IMR-90 (cell line): ENCODE measurements at regions not wholly inside any gene's neighbourhood (a gene's known extent, or its start where the extent isn't known, plus 50 kb on each side); places are given as distances from the start of the nearest gene placed in this dataset.

Experiments
- ATAC-seq: fragments of 200-7000 bp; cut with Tn5 transposase; 2 replicates; pipeline ENCODE4 v1.9.1; 2020; ENCODE audit warnings: low read depth, mild to moderate bottlenecking, moderate library complexity
- BruUV-seq: library from RNA; stranded (reverse); fragments of 400-500 nt; replicated peaks from 2 replicates; lab custom pipeline; 2021; lab: Mats Ljungman, UMichigan
- CTCF ChIA-PET: fragments of 300-600 bp; formaldehyde crosslinking; extraction: SDS; loops from one replicate; lab custom pipeline; 2021; ENCODE audit warnings: antibody characterized with exemption; lab: Yijun Ruan, JAX
- POLR2A ChIA-PET: fragments of 300-600 bp; sonication (Branson Sonifier 250); formaldehyde crosslinking; loops from one replicate; lab custom pipeline; 2022; ENCODE audit warnings: antibody characterized with exemption; ENCODE audit not compliant: unreplicated experiment; lab: Charles Lee
- DNase-seq: peaks from one replicate; pipeline ENCODE4 v3.0.0; 2013
- H2AFZ ChIP-seq: replicated peaks from 2 replicates; pipeline ENCODE3; 2013; ENCODE audit warnings: low read length, mild to moderate bottlenecking; ENCODE audit not compliant: poor library complexity
- H2AK5ac ChIP-seq: 2 replicates; pipeline ENCODE4 v1.6.1; 2013; ENCODE audit warnings: low read depth, low read length, inconsistent platforms
- H2AK9ac ChIP-seq: replicated peaks from 2 replicates; pipeline ENCODE3; 2013; ENCODE audit warnings: mild to moderate bottlenecking, low read depth, low read length, moderate library complexity; ENCODE audit not compliant: poor library complexity
- H2BK120ac ChIP-seq: 2 replicates; pipeline ENCODE4 v1.6.1; 2013; ENCODE audit warnings: low read depth, low read length, inconsistent platforms
- H2BK15ac ChIP-seq: 3 replicates; pipeline ENCODE4 v1.6.1; 2013; ENCODE audit warnings: low read depth, low read length, inconsistent platforms
- H2BK20ac ChIP-seq: 2 replicates; pipeline ENCODE4 v1.6.1; 2013; ENCODE audit warnings: low read depth, mild to moderate bottlenecking, inconsistent platforms, low read length, moderate library complexity
- H2BK5ac ChIP-seq: 2 replicates; pipeline ENCODE4 v1.6.1; 2013; ENCODE audit warnings: mild to moderate bottlenecking, low read depth, low read length, inconsistent platforms; ENCODE audit not compliant: poor library complexity, severe bottlenecking
- H3K14ac ChIP-seq: replicated peaks from 2 replicates; pipeline ENCODE4 v1.6.1; 2013; ENCODE audit warnings: low read depth, low read length, inconsistent platforms
- H3K18ac ChIP-seq: 2 replicates; pipeline ENCODE4 v1.6.1; 2013; ENCODE audit warnings: low read depth, low read length, control low read depth
- H3K23ac ChIP-seq: 2 replicates; pipeline ENCODE4 v1.6.1; 2013; ENCODE audit warnings: low read depth, low read length, inconsistent platforms
- H3K27ac ChIP-seq: 2 replicates; pipeline ENCODE4 v1.5.1; 2013; ENCODE audit warnings: mild to moderate bottlenecking, control low read depth, low read length; ENCODE audit not compliant: insufficient read depth
- H3K27me3 ChIP-seq: 2 replicates; pipeline ENCODE4 v1.6.1; 2013; ENCODE audit warnings: low read length; ENCODE audit not compliant: control insufficient read depth, insufficient read depth
- H3K36me3 ChIP-seq: 2 replicates; pipeline ENCODE4 v1.6.1; 2013; ENCODE audit warnings: low read length, mixed read lengths; ENCODE audit not compliant: control insufficient read depth, insufficient read depth
- H3K4ac ChIP-seq: 2 replicates; pipeline ENCODE4 v1.6.1; 2013; ENCODE audit warnings: low read depth, low read length, inconsistent platforms
- H3K4me1 ChIP-seq: 2 replicates; pipeline ENCODE4 v1.6.1; 2013; ENCODE audit warnings: low read length, mixed read lengths; ENCODE audit not compliant: control insufficient read depth, insufficient read depth
- H3K4me2 ChIP-seq: 2 replicates; pipeline ENCODE4 v1.6.1; 2013; ENCODE audit warnings: low read depth, mild to moderate bottlenecking, control low read depth, low read length, moderate library complexity
- H3K4me3 ChIP-seq: 2 replicates; pipeline ENCODE4 v1.5.1; 2013; ENCODE audit warnings: low read depth, mild to moderate bottlenecking, control low read depth, low read length, moderate library complexity; ENCODE audit not compliant: insufficient read depth
- H3K56ac ChIP-seq: 2 replicates; pipeline ENCODE4 v1.6.1; 2013; ENCODE audit warnings: low read length, inconsistent platforms; ENCODE audit not compliant: insufficient read depth; ENCODE audit errors: extremely low read depth
- H3K79me1 ChIP-seq, 2 experiments: 2 replicates each; pipeline ENCODE4 v1.6.1; 2013; ENCODE audit warnings: low read length in 2 of 2, inconsistent platforms in 1 of 2, low read depth in 1 of 2
- H3K9ac ChIP-seq: 2 replicates; pipeline ENCODE4 v1.6.1; 2013; ENCODE audit warnings: low read depth, low read length, control low read depth
- H3K9me1 ChIP-seq: 2 replicates; pipeline ENCODE4 v1.6.1; 2013; ENCODE audit warnings: low read length, inconsistent platforms; ENCODE audit not compliant: insufficient read depth
- H3K9me3 ChIP-seq: 2 replicates; pipeline ENCODE4 v1.6.1; 2013; ENCODE audit warnings: low read length; ENCODE audit not compliant: control insufficient read depth, insufficient read depth
- H4K20me1 ChIP-seq: 2 replicates; pipeline ENCODE4 v1.6.1; 2013; ENCODE audit warnings: low read length, inconsistent platforms; ENCODE audit not compliant: insufficient read depth
- H4K5ac ChIP-seq: 2 replicates; pipeline ENCODE4 v1.6.1; 2013; ENCODE audit warnings: mild to moderate bottlenecking, low read depth, low read length, control low read depth
- H4K8ac ChIP-seq, 2 experiments: 2 replicates each; pipeline ENCODE4 v1.6.1; 2013; ENCODE audit warnings: low read depth in 2 of 2, low read length in 2 of 2, control low read depth in 1 of 2, inconsistent platforms in 1 of 2
- H4K91ac ChIP-seq: 2 replicates; pipeline ENCODE4 v1.6.1; 2013; ENCODE audit warnings: low read depth, low read length, inconsistent platforms; ENCODE audit not compliant: insufficient read depth
- BHLHE40 ChIP-seq: fragments of 150-350 bp; IDR thresholded peaks from 2 replicates; pipeline ENCODE4 v1.6.1; 2016; ENCODE audit warnings: mild to moderate bottlenecking, low read depth, low read length
- CEBPB ChIP-seq: IDR thresholded peaks from 2 replicates; pipeline ENCODE4 v1.6.1; 2012; ENCODE audit warnings: low read depth, low read length, improper control_type of control experiment
- CHD1 ChIP-seq: IDR thresholded peaks from 2 replicates; pipeline ENCODE4 v1.6.1; 2012; ENCODE audit warnings: low read depth, low read length, improper control_type of control experiment
- FOS ChIP-seq: fragments of 150-350 bp; IDR thresholded peaks from 2 replicates; pipeline ENCODE4 v1.6.1; 2016; ENCODE audit warnings: low read depth, low read length
- MAFK ChIP-seq: IDR thresholded peaks from 2 replicates; pipeline ENCODE4 v1.6.1; 2012; ENCODE audit warnings: low read depth, low read length, improper control_type of control experiment
- MAZ ChIP-seq: IDR thresholded peaks from 2 replicates; pipeline ENCODE4 v1.6.1; 2012; ENCODE audit warnings: low read depth, mild to moderate bottlenecking, low read length, improper control_type of control experiment, moderate library complexity, borderline replicate concordance
- MXI1 ChIP-seq: IDR thresholded peaks from 2 replicates; pipeline ENCODE4 v1.6.1; 2012; ENCODE audit warnings: low read depth, mild to moderate bottlenecking, low read length, moderate library complexity, borderline replicate concordance
- NFE2L2 ChIP-seq: fragments of 150-350 bp; IDR thresholded peaks from 2 replicates; pipeline ENCODE4 v1.6.1; 2016; ENCODE audit warnings: low read depth, mild to moderate bottlenecking, low read length
- POLR2A ChIP-seq: IDR thresholded peaks from 2 replicates; pipeline ENCODE4 v1.6.1; 2012; ENCODE audit warnings: mild to moderate bottlenecking, low read depth, low read length
- RAD21 ChIP-seq: IDR thresholded peaks from 2 replicates; pipeline ENCODE4 v1.6.1; 2012; ENCODE audit warnings: low read length, improper control_type of control experiment
- RCOR1 ChIP-seq: IDR thresholded peaks from 2 replicates; pipeline ENCODE4 v1.6.1; 2012; ENCODE audit warnings: mild to moderate bottlenecking, low read length, improper control_type of control experiment; ENCODE audit not compliant: insufficient replicate concordance
- RFX5 ChIP-seq: IDR thresholded peaks from 2 replicates; pipeline ENCODE4 v1.8.0; 2012; ENCODE audit warnings: low read depth, mild to moderate bottlenecking, low read length, moderate library complexity
- SMC3 ChIP-seq: fragments of 150-350 bp; IDR thresholded peaks from 2 replicates; pipeline ENCODE4 v1.6.1; 2016; ENCODE audit warnings: low read depth, mild to moderate bottlenecking, antibody characterized with exemption, low read length, moderate library complexity
- WGBS, 2 experiments: methylation state at CpG; one replicate each; pipeline versions ENCODE4 v1.1.5 to v1.1.7; 2013; ENCODE audit warnings: missing lambda C conversion rate in 2 of 2; ENCODE audit not compliant: insufficient read length in 1 of 2; ENCODE audit errors: extremely low coverage in 2 of 2; 5-methylcytosine and 5-hydroxymethylcytosine counted together
- dilution Hi-C: fragments of 300-500 bp; cut with HindIII; formaldehyde crosslinking; loops from one replicate; pipeline ENCODE4 v1.14.3; 2018; ENCODE audit warnings: low sequenced_read_pairs; ENCODE audit not compliant: unreplicated experiment
- in situ Hi-C: fragments of 300-500 bp; cut with MboI; formaldehyde crosslinking; loops from 3 replicates; pipeline ENCODE4 v1.14.3; 2019; ENCODE audit warnings: low sequenced_read_pairs, inconsistent platforms, mixed read lengths
- intact Hi-C: fragments of 100-400 bp; cut with micrococcal nuclease; formaldehyde crosslinking; loops from 2 replicates; pipeline ENCODE4 v1.10.0; 2022
- TF ChIP-seq, protein P1 (sequence below): fragments of 150-350 bp; IDR thresholded peaks from 2 replicates; pipeline ENCODE4 v1.6.1; 2016; ENCODE audit warnings: low read depth, mild to moderate bottlenecking, low read length, moderate library complexity, borderline replicate concordance
- TF ChIP-seq, protein P2 (sequence below): fragments of 150-350 bp; IDR thresholded peaks from 2 replicates; pipeline ENCODE4 v1.6.1; 2017; ENCODE audit warnings: mild to moderate bottlenecking, antibody characterized with exemption, low read length, low read depth
- TF ChIP-seq, protein P3 (sequence below): conservative IDR thresholded peaks from 2 replicates; pipeline ENCODE4 v1.5.1; 2012; ENCODE audit warnings: mild to moderate bottlenecking, low read depth, low read length, improper control_type of control experiment

DNA sequence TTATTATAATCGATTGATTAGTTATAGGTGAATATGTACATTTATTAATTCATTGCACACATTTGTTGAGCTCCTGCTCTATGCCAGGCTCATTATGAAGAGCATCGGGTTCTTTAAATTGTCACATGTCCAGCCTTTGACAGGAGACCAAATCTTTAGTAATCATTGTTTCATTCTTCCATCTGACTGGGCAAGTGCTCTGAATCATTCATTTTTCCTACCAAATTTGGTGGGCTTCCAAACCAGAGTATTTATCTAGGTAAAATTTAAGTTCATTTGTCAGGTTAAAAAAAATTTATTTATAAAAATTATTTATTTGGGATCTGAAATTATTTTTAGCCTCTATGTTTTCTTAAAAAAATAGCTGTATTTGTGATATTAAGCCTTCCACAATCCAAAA lies 404.9 kb upstream of the MMS22L start:
- Histone ChIP-seq H3K56ac (no peak overlapping the region), H4K91ac (no peak overlapping the region), H3K4me3 (no peak overlapping the region), H2BK5ac (no peak overlapping the region), H3K36me3 (no peaks in the 10 kb centered on the region), H3K14ac (no peak overlapping the region), H2AFZ (no peak overlapping the region), H4K8ac (no peak overlapping the region), H3K23ac (no peak overlapping the region), H2BK120ac (no peak overlapping the region), H3K4ac (no peak overlapping the region), H3K4me1 (no peaks in the 10 kb centered on the region), H2AK5ac (no peak overlapping the region), H4K20me1 (no peaks in the 10 kb centered on the region), H3K9me1 (no peaks in the 10 kb centered on the region), H2BK15ac (no peak overlapping the region), H3K9ac (no peak overlapping the region), H2AK9ac (no peak overlapping the region), H3K18ac (no peak overlapping the region), H4K5ac (no peak overlapping the region), H2BK20ac (no peak overlapping the region), H3K4me2 (no peak overlapping the region), H3K27me3 (no peaks in the 10 kb centered on the region), H3K9me3 (no peaks in the 10 kb centered on the region), H3K27ac (no peak overlapping the region), H3K79me1 (no peaks in the 10 kb centered on the region)
- WGBS, 2 experiments, result 60% methylated on average over 1 of the region's 2 CpGs; no CpG with 5 or more reads in 1 of the 2 experiments
- ATAC-seq (no peak), DNase-seq (no peak)
- no peak for TF ChIP-seq POLR2A
- no peak for TF ChIP-seq MAFK
- TF ChIP-seq, protein P1, sequence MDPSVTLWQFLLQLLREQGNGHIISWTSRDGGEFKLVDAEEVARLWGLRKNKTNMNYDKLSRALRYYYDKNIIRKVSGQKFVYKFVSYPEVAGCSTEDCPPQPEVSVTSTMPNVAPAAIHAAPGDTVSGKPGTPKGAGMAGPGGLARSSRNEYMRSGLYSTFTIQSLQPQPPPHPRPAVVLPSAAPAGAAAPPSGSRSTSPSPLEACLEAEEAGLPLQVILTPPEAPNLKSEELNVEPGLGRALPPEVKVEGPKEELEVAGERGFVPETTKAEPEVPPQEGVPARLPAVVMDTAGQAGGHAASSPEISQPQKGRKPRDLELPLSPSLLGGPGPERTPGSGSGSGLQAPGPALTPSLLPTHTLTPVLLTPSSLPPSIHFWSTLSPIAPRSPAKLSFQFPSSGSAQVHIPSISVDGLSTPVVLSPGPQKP, result no peak
- TF ChIP-seq CHD1, result no peak
- TF ChIP-seq FOS, result no peak
- no peak for TF ChIP-seq NFE2L2
- TF ChIP-seq CEBPB, result no peak
- TF ChIP-seq RCOR1, result no peak
- TF ChIP-seq, protein P2, sequence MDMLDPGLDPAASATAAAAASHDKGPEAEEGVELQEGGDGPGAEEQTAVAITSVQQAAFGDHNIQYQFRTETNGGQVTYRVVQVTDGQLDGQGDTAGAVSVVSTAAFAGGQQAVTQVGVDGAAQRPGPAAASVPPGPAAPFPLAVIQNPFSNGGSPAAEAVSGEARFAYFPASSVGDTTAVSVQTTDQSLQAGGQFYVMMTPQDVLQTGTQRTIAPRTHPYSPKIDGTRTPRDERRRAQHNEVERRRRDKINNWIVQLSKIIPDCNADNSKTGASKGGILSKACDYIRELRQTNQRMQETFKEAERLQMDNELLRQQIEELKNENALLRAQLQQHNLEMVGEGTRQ, result no peak
- TF ChIP-seq, protein P3, sequence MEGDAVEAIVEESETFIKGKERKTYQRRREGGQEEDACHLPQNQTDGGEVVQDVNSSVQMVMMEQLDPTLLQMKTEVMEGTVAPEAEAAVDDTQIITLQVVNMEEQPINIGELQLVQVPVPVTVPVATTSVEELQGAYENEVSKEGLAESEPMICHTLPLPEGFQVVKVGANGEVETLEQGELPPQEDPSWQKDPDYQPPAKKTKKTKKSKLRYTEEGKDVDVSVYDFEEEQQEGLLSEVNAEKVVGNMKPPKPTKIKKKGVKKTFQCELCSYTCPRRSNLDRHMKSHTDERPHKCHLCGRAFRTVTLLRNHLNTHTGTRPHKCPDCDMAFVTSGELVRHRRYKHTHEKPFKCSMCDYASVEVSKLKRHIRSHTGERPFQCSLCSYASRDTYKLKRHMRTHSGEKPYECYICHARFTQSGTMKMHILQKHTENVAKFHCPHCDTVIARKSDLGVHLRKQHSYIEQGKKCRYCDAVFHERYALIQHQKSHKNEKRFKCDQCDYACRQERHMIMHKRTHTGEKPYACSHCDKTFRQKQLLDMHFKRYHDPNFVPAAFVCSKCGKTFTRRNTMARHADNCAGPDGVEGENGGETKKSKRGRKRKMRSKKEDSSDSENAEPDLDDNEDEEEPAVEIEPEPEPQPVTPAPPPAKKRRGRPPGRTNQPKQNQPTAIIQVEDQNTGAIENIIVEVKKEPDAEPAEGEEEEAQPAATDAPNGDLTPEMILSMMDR, result no peak
- no peak for TF ChIP-seq BHLHE40
- TF ChIP-seq RAD21, result no peak
- no peak for TF ChIP-seq SMC3
- no peak for TF ChIP-seq RFX5
- no peak for TF ChIP-seq MXI1
- no peak for TF ChIP-seq MAZ
- dilution Hi-C loops (no loop called here), intact Hi-C loops (no loop called here), in situ Hi-C loops (no loop called here)
- ChIA-PET POLR2A (no interaction called here), CTCF (no interaction called here)
- no TSS peak for BruUV-seq
